Fibroblast of skin of right biceps (primary cell): ENCODE measurements at regions not wholly inside any gene's neighbourhood (a gene's known extent, or its start where the extent isn't known, plus 50 kb on each side); places are given as distances from the start of the nearest gene placed in this dataset.

Experiments used
- DNase-seq: peaks from one replicate; pipeline ENCODE4 v3.0.0-alpha.2; 2013

DNA sequence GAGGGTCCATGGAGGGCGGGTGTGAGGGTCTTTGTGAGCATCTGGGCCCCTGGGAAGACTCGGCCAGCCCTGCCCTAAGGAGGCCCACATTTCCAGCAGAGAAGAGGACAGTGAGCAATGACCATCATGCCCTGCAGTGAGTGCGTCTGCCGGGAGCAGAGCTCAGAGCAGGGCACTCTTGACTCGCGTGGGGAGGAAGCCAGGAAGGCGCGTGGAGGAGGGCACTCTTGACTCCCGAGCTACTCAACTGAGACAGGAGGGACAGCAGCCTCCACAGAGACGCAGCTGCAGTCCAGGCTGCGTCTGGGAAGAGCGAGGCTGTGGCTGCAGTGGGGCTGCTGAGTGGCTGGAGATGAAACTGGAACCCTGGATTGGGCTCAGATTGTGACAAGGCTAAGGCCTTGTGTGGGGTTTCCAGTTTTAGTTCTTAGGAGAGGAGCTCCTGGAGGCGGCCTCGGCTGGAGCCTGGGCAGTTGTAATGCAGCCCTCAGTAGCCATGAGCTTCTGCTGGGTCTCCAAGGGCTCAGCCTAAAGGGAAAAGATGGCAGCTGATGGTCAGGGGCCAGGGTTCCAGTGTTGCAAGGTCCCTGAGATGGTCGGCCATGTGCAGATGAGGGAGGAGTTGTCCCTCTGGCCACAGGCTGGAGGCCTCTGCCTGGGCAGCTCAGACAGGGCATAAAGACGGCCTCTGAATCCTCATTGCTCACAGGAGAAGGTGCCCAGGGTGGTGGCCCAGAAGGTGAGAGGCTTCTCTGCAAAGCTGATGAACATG, 264.7 kb upstream of the B3GAT1 start:
- DNase-seq = no peak

DNA sequence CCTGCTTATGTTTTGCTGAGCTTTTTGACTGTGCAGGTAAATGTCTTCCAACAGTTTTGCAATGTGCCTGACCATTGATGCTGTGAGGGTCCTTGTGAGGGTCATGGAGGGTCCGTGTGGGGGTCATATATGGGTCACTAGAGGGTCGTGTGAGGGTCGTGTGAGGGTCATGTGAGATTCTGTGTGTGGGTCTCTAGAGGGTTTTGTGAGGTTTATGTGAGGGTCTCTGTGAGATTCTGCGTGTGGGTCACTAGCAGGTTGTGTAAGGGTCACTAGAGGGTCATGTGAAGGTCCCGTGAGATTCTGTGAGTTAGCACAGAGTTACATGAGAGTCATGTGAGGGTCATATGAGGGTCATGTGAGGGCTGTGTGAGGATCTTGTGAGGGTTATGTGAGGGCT, 263.9 kb upstream of the B3GAT1 start:
- DNase-seq = no peak

DNA sequence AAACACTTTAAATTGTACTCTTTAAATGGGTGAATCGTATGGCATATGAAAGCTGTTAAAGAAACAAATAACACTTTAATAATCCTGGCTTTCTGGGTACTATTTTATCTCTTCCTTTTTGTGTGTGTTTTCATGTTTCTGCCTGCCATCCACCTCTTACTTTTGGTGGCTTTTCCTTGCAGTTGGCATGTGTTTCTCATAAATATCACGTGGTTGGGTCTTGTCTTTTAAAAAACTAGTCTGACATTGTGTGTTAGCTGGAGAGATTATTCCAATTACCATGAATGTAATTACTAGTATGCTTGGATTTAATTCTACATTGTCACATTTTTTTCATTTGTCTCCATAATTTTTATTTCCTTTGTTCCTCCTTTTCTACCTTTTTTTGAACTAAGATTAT, 262.9 kb upstream of the B3GAT1 start:
- DNase-seq = no peak

GRCh38 chr11:134670961-134671370, 258.9 kb upstream of the B3GAT1 start:
- no peak for DNase-seq

- no peak for DNase-seq
Observed at GRCh38 chr11:134670247-134670782, 258.3 kb upstream of the B3GAT1 start.

DNA sequence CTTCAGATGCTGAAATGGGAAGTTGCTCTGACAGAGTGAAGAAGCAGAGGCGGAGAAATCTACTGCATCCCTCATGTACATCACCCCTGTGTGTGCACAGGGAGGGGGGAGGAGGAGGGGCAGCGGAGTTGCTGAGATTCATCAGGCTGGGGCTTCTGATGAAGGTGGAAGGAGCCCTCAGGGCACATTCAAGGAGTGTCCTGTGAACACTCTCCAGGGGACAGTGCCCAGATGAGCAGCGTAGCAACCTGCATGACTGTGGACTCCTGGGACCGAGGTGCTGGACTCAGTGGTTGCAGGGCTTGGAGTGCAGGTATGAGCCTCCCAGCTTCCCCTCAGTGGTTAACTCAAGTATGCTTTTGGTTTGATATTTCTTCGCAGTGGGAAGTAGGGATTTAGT, 257.8 kb upstream of the B3GAT1 start:
- DNase-seq = no peak

- no peak for DNase-seq
Observed at GRCh38 chr11:134668796-134669195, 256.8 kb upstream of the B3GAT1 start.

- no peak for DNase-seq
Observed at GRCh38 chr11:134668076-134668475, 256.0 kb upstream of the B3GAT1 start.

DNA sequence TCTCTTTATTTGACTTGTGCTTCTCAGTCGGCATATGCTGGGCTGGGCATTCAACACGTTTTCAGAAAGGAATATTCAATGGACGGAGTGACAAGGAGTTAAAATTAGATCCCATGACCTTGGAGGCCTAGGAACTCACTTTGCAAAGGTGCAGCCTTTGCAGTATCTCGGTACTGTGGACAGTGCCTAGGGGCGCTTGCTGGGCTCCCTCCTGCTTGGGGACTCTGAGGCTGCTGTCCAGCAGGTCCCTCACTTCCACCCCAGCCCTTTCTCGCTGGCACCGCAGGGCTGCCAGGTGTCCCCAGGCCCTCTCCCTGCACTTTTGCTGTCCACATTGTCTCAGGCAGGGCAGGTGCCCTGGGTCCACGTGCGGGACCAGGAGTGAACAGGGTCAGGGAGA, 255.5 kb upstream of the B3GAT1 start:
- no peak for DNase-seq

GRCh38 chr11:134667175-134667500, 255.1 kb upstream of the B3GAT1 start:
- DNase-seq = no peak

DNA sequence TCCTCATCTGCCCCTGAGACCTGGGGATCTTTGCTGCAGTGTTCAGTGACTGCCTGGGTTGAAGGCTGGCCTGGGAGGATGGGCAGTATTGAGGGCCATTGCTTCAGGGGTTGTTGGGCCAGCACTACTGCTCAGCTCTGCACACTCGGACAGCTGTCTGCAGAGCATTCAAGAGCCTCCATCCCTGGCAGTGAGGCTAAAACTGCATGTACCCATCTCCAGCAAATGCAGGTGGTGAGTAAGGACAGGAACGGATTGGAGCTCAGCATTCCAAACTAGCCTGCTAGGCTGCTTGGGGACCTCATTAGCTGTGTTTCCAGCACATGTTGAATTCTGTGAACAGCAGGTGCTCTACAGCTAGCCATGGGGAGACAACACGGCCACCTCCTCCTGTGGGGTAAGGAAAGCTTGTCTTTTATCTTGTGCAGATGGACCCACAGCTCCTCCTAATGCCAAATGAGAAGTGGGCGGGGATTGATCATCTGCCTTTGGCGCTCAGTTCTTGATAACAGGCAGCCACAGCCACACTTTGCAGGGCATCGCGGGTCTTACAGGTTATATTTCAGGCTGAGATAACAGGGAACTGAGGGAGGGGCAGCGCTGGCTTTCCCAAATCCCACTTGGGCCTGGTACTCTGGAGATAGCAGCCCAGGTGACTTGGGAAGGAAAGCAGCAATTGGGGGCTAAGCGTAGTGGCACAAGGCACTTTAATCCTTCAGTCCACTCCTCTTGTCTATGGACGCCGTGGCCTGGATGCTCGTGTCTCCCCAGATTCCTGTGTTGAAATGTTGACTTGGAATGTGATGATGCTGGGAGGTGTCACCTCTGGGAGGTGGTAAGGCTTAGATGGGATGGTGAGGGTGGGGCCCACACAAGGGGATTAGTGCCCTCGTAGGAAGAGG, 254.5 kb upstream of the B3GAT1 start:
- DNase-seq = no peak

DNA sequence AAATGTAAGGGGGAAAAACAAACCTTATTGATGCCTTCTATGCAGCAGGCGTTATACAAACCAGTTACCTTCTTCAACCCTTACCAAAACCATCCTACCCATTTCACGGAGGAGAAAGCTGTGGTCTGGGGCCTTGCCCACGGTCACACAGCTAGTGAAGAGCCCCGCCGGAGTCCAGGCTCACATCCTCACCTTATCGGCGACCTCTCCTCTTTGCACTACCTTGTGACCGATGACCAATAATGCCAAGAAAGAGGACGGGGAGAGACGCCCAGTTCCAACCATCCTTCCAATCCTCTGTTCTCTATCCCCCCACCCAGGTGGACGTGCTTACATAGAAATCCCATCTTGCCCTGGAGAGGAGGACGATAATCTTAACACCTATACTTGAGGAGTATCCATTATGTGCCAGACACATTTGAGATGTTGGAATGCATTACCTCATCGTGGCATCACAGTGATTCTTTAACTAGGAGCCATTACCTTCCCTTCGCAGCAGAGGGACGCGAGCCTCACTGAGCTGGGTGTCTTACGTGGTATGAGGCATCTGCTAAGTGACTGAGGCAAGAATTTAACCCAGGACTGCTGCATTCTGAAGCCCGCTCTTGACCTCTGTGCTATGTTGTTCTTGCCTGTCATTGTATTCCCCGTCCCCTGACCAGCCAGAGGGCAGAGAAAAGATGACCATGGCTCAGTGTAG, 253.7 kb upstream of the B3GAT1 start:
- DNase-seq = no peak

DNA sequence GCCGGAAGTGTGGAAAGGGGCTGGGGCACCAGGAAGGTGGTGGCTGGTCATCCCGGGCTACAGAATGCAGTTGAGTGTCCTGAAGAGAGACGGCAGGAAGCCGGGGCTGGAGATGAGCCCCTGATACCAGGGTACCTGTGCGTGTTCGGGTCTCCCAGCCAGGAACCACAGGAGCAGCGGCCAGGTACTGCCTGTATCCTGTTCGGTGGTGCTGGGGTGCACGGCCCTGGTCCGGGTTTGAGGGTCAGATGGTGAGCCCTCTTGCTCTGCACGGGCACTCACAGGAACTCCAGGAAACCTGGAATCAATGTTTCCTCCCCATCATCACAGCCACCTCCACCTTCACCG, 253.1 kb upstream of the B3GAT1 start:
- no peak for DNase-seq

DNA sequence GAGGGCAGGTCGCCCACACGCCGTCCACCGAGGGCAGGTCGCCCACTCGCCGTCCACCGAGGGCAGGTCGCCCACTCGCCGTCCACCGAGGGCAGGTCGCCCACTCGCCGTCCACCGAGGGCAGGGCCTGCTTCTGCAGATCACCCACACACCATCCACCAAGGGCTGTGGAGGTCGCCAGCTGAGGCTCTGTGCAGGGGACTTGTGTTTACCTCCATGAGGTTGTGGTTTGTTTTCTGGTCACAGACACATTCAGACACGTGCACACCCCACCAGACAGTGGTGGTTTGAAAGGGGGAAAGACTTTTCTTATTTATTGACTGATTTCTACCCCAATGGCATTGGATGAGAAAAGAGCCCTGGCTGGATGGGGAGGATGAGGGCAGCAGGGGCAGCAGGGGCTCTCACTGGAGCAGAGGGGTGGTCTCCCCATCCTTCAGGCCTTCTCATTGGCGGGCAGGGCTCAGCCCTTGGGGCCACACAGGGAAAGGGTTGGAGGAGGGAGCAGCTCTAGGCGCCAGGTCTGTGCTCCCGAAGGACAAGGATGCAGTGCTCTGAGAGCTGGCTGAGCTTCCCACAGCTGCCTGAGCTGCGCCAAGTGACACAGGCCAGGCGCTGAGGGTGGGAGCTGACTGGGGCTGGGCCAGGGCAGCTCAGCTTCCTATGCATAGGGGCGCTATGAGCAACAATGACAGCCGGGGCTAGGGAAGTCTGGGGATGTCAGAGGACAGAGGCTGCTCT, 252.6 kb upstream of the B3GAT1 start:
- no peak for DNase-seq

DNA sequence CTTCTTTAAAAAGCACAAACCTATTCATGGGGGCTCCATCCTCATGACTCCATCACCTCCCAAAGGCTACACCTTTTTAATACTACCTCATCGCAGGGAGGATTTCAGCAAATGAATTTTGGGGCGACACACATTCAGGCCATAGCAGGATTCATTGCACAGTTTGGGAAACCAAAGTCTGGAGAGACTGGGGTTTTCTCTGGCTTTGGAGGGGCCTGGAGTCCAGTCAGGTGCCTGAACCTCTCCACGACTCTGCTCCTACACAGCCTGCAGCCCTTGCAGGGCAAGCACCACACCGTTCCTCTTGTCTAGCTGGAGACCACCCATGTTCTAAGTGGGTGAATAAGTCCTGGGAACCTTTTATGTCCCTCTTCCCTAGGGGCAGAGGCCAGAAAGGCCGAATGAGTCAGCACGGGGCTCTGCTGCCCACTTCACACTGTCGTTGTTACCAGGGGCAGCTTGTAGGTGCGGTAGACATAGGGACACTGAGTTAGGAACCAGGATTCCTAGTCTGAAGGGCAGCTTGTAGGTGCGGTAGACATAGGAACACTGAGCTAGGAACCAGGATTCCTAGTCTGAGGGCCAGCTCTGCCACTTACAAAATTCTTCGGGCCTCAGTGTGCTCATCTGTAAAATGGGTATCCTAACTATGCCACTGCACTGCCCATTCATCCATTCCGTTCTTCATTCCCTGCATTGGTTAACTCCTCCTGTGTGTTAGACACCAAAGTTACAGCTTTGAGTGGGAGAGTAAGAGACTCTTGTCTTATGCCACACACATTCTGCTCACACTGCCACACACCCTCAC, 251.7 kb upstream of the B3GAT1 start:
- DNase-seq = no peak

GRCh38 chr11:134662629-134663360, 250.8 kb upstream of the B3GAT1 start:
- DNase-seq = no peak

GRCh38 chr11:134661660-134662059, 249.6 kb upstream of the B3GAT1 start:
- no peak for DNase-seq

DNA sequence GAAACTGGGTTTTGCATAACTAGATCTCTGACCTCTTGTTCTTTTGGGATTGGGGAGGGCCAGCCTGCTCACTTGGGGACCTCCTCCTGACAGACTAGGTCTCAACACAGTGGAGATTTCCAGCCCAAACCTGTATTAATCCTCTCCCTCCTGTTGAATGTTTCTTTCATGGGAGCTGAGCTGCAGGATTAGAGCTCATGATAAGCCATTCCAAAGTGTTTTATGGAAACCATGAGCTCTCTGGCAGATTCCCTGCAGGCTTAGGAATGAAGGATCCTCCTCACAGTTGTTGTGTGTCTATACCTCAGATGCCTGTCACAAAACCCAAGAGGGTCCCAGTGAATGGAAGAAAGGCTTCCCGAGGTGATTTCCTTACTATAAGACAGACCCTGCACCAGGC, 248.4 kb upstream of the B3GAT1 start:
- no peak for DNase-seq

DNA sequence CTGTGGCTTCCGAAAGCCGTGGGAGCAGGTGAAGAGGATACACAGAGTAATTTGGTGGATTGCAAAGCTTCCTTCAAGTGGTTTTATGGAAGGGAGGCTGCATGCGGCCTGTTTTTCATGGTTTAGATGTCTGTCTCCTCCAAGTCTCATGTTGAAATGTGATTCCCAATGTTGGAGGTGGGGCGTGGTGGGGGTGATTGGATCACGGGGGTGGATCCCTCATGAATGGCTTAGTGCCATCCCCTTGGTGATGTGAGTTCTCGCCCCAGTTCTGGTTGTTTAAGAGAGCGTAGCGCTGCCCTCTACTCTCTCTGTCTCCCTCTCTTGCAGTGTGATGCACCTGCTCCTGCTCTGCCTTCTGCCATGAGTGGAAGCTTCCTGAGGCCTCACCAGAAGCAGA, 247.8 kb upstream of the B3GAT1 start:
- no peak for DNase-seq

GRCh38 chr11:134658481-134659225, 246.6 kb upstream of the B3GAT1 start:
- no peak for DNase-seq

DNA sequence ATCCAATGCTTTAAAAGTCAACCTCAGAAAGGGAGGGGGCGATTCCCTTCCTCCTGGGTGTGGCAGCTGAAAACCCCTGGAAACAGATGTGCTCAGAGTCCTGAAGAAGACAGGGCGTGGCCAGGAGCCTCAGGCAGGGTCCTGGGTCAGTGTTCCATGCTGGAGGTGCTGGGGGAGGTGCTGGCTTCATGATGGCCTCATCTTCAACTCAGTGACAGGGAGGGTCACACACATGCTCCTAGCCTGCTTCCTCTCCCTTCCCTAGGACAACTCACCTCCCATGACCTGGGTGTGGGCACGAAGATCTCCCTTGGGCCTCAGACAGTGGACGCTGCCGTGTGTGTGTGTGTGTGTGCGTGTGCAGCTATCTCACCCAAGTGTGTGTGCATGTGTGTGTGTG, 245.6 kb upstream of the B3GAT1 start:
- DNase-seq = no peak
